GM18909 (cell line): ENCODE measurements at regions not wholly inside any gene's neighbourhood (a gene's known extent, or its start where the extent isn't known, plus 50 kb on each side); places are given as distances from the start of the nearest gene placed in this dataset.
"Not testable (repeated sequence)": the region's sequence is repeated elsewhere in the genome, so short reads cannot be mapped to it uniquely, and the experiment has no call there.

Experiments
- ATAC-seq: cut with Tn5 transposase; IDR thresholded peaks from one replicate; pipeline ENCODE4 v1.9.1; 2021; ENCODE audit warnings: mild to moderate bottlenecking; ENCODE audit not compliant: unreplicated experiment, poor library complexity

GRCh38 chrX:115906881-115907280, 263.7 kb upstream of the AGTR2 start:
- no peak for ATAC-seq

- ATAC-seq, result no peak
Measured at GRCh38 chrX:115909017-115909416, 261.5 kb upstream of the AGTR2 start.

DNA sequence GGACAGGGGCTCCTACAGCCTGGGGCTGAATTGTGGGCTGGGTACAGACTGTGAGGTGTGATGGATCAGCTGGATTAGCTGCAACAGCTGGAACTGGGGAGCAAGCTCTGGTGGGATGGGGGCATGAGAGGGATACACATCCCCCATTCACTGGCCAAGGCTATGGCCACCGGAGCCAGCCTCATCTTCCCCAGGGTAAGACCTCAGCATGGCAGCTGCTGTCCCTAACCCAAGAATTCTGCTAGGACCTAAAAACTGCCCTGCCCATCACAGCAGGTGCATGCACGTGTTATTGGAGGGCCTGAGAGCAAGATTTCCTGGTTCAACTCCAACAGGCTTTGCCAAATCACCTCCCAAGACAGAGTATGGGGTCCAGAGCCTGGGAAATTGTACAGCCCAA, 258.6 kb upstream of the AGTR2 start:
- ATAC-seq, result no peak

DNA sequence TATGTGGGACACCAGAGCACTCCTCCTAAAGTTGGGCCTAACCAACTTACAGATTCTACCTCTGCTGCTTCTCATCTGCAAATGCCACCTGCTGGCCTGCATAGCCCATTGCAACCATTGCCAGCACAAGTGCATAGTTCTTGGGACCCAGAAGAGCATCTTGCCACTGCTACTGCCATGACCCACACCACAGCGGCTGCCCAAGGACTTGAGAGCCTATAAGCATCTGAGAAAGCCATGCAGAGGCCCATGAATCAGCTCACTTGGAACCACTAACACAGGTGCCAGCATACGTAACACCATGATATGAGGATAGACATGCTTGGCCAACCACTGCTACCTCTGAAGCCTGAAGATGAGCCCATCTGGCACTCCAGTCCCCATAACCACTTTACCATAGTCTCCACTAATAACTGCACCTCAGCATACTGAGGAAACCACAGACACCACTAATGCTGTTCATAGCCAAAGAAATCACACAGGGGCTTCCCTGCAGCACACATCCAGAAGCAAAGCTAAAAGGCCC, 258.1 kb upstream of the AGTR2 start:
- peak; percentile 95 for ATAC-seq

DNA sequence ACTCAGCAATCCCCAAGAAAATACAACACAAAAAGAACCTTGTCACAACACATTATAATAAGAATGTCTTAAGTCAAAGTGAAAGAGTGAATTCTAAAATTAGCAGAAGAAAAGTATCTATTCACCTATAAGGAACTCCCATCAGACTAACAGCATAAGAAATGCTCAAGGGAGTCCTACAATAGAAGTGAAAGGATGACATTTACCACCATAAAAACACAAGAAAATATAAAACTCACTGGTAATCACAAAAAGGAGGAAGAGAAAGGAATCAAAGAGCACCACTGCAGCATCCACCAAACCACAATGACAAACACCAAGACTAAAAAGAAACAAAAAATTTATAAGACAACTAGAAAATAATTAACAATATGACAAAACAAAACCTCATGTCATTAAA, 257.0 kb upstream of the AGTR2 start:
- ATAC-seq, result peak; percentile 40

GRCh38 chrX:115915625-115916024, 254.9 kb upstream of the AGTR2 start:
- not testable (repeated sequence) for ATAC-seq

- no peak for ATAC-seq
Measured at GRCh38 chrX:115929480-115929879, 241.1 kb upstream of the AGTR2 start.

DNA sequence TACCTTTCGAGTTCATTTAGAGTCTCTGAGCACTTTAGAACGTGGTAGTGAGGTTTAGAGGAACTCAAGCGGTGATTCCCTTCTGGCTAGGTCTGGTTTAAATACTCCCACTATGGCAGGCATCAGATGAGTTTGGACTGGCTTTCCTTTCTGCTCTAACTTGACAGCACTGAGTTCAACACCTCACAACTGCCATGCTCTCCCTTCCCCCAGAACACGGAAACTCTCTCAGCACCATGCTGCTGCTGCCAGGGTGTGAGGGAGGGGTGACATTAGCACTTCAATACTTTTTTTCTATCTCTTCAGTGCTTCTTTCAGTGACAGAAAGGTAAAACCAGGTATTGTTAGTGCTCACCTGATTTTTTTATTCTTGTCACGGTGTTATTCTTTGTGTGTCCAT, 234.5 kb upstream of the AGTR2 start:
- ATAC-seq, result no peak

DNA sequence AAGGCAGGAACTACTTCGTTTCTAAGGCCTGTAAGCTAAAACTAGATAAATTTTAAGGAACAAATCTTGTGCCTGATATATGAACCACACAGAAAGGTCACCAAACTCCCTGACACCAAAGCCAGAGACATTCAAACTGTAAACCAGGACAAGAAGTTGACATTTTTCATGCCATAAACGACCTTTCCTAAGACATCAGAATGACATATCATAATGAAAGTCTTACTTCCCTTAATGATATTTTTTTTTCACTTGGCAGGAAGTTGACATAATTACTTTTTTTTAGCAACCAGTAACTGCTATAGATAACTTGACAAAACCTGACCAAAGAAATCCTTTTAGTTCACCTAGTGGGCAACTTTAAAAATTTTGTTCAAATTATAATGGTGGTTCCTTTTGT, 231.5 kb upstream of the AGTR2 start:
- ATAC-seq, result peak; percentile 51

DNA sequence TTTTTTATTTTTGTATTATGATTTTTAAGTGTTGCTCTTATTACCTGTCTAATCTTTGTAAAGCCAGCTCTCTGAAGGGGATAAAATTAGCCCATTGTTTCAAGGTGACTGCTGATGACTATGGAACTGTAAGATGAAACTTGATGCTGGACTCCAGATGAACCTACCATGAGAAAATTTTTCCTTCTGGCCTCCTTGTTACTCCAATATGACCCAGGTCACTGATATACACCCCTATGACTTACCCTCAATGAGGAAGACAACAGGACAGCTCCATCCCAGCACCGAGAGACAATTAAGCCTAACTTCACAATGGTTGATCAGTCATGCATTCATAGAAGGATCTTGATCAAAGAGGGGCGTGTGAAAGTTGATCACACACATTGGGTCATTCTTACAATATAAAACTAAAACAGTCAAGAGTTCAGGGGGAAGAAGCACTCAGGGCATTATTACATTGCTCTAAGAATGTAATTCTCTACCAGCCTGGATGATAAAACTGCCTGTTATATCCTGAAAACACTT, 230.8 kb upstream of the AGTR2 start:
- no peak for ATAC-seq

GRCh38 chrX:115940348-115940747, 230.2 kb upstream of the AGTR2 start:
- ATAC-seq, result peak; percentile 25

- peak; percentile 74 for ATAC-seq
Measured at GRCh38 chrX:115940888-115941332, 229.6 kb upstream of the AGTR2 start.

GRCh38 chrX:115941388-115941787, 229.2 kb upstream of the AGTR2 start:
- no peak for ATAC-seq

DNA sequence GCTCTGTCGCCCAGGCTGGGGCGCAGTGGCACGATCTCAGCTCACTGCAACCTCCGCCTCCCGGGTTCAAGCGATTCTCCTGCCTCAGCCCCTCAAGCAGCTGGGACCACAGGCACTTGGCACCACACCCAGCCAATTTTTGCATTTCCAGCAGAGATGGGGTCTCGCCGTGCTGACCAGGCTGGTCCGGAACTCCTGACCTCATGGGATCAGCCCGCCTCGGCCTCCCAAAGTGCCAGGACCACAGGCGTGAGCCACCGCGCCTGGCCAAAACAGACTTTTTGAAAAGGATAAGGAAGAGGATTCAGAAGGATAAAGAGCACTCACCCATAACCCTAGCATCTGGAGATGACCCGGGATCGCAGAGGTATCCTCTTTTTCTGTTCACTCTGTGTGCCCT, 224.5 kb upstream of the AGTR2 start:
- ATAC-seq, result no peak

GRCh38 chrX:115948018-115948923, 222.3 kb upstream of the AGTR2 start:
- ATAC-seq, result no peak

GRCh38 chrX:115949900-115950822, 220.4 kb upstream of the AGTR2 start:
- no peak for ATAC-seq

DNA sequence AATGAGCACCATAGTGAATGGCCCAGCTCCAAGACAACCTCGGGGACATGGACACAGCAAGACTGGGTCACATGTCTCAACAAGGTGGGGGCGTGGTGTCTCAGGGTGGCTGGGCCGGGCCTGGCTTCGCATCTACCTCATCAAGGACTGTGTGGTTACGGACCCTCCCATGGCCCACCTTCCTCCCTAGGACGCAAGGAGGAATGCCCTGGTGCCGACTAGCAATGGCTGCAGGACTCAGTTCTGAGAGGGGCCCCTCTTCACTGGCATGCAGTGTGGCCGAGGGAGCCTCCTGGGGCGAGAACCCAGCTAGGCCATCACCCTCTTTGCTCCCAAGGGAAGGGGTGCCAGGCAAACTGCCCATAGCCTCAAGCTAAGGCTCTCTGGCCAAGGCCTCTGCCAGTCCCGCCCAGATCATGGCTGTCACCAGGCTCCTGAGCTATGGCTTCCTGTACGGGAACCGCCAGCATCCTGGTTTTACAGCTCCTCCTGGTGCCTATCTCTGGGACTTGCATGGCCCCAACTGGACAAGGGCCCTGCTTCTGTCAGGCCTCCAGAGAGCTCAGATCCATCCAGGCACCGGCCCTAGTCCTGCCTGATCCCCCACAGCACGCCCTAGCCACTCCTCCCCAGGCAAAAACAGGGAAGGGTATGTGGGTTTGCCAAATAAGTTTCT, 218.0 kb upstream of the AGTR2 start:
- no peak for ATAC-seq

- ATAC-seq, result no peak
Measured at GRCh38 chrX:115957862-115958490, 212.6 kb upstream of the AGTR2 start.

DNA sequence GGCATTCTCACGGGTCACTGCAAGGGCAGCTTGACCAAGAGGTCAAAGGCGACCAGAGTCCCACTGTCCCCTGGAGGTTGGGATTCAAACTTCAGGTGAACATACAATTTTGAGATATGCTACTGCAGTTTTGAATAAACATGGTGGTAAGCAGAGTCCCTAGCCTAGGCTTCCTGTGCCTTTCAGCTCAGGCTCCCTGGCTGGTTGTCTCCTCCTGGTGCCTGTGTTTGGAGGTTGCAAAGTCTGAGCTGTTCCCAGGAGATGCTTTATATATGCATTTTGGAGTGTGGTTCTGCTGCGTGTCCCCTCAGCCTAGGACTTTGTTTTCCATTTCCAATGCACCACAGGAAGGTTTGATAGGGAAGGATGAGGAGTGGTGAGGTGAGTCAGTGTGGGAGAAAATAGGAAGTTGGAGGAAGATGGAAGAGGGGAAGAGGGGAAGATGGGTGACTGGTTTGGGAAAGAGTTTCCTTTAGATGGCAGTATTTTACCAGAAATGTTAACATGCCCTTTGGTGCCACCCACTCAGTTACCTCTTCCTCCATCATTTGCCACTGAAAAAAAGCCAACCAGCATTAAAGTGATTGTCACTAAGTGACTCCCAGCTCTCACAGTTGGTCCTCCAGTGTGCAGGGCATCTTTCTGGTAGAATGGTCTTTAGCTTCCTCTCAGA, 211.7 kb upstream of the AGTR2 start:
- no peak for ATAC-seq
